Inferior parietal cortex (tissue), 1 donor: ENCODE measurements at regions not wholly inside any gene's neighbourhood (a gene's known extent, or its start where the extent isn't known, plus 50 kb on each side); places are given as distances from the start of the nearest gene placed in this dataset.

Source experiments
- DNase-seq: peaks from one replicate; pipeline ENCODE4 v3.0.0-alpha.2; 2016; ENCODE audit errors: extremely low spot score

DNA sequence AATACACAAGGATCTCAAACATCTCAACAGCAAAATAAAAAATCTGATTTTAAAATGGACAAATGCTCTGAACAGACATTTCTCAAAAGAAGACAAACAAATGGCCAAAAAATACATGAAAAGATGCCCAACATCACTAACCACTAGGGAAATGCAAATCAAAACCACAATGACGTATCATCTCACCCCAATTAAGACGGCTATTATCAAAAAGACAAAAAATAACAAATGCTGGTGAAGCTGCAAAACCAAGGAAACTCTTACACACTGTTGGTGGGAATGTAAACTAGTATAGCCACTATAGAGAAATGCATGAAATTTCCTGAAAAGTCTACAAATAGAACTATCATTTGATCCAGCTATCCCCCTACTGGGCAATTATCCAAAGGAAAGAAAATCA is 145.0 kb downstream of the BTG1 start:
- DNase-seq = no peak

GRCh38 chr12:91999823-92000222 is 145.8 kb downstream of the BTG1 start:
- DNase-seq = no peak

- no peak for DNase-seq
These were observed 147.3 kb downstream of the BTG1 start for GRCh38 chr12:91998316-91998715.

- no peak for DNase-seq
These were observed 151.3 kb downstream of the BTG1 start for GRCh38 chr12:91994208-91994797.

GRCh38 chr12:91993287-91994017 is 152.2 kb downstream of the BTG1 start:
- DNase-seq = no peak

DNA sequence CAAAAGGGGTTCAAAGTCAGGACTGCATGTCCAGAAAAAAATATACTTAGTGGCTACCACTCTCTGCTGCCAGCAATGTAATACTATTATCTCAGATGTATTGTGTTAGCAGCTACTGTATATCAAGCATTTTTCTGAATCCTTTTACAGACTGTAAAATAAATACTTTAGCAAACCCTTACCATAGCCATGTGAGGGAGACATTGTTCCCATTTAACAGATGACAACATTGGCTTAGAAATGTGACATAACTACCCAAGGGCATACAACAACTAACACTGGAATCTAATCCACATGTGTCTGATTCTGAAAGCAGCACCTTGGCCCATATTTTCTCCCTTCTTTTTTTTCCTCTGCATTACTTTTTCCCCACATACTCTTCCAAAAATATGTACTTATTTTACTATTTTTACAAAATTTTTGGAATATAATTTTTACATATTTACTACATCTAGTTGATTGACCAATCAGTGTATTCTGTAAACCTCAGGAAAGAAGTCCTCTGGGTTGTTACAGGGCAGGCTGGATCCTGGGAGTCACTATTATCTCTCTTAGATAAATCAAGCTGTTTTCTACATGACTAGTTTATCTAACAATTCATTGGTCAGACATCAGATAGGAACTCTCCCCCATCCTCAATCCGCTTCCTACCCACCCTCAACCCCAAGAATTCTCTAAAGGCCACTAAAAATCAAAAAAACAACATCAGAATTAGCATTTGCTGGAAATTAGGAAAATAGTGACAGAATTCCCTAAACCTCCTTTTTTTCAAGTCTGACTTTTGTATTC is 154.1 kb downstream of the BTG1 start:
- DNase-seq = no peak

DNA sequence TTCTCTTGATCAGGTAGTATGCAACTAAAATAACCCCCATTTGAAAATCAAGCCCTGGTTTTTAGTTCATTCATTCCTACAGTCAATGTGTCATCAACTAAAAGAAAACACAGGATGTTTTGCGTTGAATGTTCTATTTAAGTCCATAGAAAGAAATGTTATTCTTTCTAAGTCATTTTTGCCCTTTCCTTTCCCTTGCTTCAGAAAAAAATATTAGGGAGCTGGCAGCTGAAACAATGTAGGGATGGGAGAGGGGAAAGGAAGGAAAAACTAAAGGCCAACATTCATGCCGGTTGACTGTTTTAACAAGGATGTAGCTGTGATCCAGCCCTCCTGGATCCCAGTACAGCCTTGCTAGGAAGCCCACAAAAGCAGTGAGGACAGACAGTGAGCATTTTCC is 155.1 kb downstream of the BTG1 start:
- DNase-seq = no peak

GRCh38 chr12:91989143-91989542 is 156.5 kb downstream of the BTG1 start:
- DNase-seq = no peak

GRCh38 chr12:91988086-91988923 is 157.3 kb downstream of the BTG1 start:
- DNase-seq = peak; percentile 30

DNA sequence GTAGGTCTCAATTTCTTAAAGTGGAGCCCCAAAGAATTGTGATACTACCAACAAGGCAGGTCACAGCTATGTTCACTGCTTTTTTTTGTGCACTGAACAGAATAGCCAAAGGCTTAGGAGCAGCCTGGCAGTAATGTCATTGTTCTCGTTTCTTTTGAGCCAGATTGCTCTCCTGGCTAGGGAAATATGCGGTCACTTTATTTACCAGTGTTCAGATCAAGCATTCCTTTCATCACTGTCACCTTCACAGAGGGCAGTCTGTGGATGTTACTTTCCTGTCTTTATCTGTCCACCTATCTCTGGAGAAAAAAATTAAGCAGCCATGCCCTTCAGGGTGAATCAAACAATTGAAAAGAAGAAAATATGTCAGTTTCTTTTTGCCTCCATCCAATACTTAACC is 159.6 kb downstream of the BTG1 start:
- no peak for DNase-seq

DNA sequence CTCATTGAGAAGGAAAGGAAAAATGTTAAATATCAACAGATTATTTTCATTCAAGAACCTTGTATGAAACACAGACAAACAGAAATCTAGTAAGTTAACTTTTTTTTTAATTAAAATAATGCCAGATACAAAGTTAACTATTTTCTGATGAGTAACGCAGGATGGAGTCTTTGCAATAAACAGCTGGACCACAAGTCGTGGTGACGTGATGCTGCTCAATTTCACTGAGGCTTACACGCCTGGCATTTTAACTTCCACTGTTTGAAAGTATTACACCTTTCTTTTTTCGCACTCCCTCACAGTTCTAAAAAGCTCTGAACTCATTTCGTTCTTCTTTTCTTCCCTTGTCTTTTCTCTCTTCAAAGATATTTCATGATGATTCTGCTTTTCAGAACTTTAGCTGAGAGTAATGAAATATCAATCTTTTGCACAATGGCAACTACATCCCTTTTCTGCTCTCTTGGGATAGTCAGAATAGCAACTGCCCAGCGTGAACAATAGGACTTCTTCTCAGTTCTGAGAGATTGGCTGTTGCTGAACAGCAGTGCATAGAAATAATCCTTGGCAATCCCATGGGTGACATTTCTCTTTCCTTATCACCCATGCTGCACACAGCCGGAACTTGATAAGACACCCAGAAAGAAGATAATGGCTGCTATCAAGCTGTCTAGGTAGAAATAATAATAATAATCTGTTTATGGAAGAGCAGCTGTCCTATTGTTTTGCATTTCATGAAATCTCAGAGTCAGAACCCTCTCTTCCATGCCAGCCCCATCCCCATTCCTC is 160.5 kb downstream of the BTG1 start:
- no peak for DNase-seq

- DNase-seq = no peak
These were observed 161.1 kb downstream of the BTG1 start for GRCh38 chr12:91984556-91984955.

- no peak for DNase-seq
These were observed 161.7 kb downstream of the BTG1 start for GRCh38 chr12:91983935-91984334.

DNA sequence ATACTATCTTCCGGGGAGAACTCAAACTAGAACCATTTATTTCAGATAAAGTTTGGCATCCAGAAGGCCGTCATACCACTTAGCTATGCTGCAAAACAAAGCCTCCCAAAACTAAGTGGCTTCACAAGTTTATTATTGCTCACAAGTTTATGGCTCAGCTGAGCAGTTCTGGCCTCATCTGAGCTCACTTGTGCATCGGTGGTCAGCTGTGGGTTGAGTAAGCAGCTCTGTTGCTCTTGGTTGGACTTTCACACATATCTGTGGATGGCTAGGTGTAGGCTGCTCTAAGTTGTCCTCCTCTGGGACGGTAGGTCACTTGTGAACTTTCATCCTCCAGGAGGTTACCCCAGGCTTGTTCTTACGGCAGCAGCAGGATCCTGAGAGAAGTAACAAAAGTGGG is 162.7 kb downstream of the BTG1 start:
- DNase-seq = no peak

- no peak for DNase-seq
These were observed 165.2 kb downstream of the BTG1 start for GRCh38 chr12:91980389-91980821.

- DNase-seq = no peak
These were observed 167.5 kb downstream of the BTG1 start for GRCh38 chr12:91978143-91978542.

DNA sequence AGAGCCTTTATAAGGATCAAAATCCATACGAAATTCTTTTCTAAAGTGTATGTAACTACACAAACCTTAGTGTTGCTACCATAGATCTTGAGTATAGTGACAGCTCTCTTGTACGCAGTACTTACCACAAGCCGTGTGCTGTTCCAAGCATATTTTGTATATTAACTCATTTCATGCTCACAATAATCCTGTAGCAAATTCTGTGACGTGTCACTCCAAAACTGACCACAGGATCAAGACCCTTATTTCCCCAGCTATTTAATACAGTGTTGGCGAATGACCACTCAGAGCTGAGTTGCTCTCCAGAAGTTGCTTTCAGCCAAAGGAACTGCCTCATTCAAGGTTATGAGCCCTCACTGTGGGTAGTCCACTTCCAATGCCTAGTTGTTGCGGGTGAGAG is 169.8 kb downstream of the BTG1 start:
- DNase-seq = no peak

GRCh38 chr12:91974541-91975085 is 171.0 kb downstream of the BTG1 start:
- DNase-seq = no peak

DNA sequence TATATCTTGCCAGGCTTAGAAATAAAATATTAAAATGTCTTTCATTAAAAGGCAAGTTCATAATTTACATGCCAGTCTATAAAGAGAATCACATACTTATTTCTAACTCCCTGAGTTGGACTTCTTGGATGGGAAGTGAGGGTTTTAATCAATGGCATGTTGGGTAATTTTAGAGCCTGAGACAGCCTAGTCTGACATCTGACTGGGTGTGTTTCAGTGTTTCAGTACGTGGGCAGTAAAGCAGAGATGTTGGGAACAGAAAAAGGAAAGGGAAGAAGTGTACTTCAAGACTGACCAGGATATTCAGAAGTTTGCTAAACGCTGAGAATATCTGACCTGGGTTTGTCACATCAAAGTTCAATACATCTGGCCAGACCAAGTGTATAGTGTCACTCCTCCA is 171.8 kb downstream of the BTG1 start:
- DNase-seq = no peak

DNA sequence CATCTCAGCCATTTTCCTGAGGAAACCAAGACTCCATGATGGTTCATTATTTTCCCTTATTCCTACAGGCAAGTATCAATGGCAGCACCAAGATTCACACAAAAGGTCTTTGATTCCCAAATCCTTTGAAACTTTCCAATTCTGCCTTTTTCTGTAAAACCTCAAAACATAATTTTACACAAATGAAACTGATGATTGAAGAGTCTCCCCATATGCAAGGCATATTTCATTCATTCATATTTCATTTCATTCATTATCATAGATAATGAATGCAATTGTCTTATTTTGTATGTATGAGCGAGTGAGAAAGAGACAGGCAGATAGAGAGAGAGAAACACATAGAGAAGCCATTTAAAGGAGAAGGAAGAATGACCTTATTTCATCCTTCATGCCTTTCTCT is 172.8 kb downstream of the BTG1 start:
- DNase-seq = no peak

DNA sequence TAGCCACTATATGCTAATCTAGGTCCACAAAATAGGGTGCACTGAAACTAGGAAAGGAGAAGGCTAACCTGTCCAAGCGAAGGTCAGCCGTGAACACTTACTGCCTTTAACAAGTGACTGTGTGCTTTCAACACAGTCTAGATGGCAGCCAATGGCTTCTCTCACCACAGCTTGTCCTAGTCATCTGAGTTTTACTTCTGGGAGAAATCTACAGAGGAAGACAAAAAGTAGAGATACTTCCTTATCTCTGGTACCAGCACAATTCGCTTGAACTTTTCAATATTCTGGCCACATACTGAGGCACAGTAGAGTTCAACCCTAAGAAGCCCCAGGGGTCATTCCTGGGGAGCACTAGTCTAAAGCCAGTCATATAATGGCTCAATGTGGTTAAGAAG is 176.9 kb downstream of the BTG1 start:
- no peak for DNase-seq
